Large intestine (tissue), 3 donors: ENCODE measurements at regions not wholly inside any gene's neighbourhood (a gene's known extent, or its start where the extent isn't known, plus 50 kb on each side); places are given as distances from the start of the nearest gene placed in this dataset.

ENCODE experiments used
- DNase-seq, 2 donors: peaks; one replicate each; pipeline versions ENCODE4 v3.0.0 to v3.0.0-alpha.2; 2013
- H3K27ac ChIP-seq: one replicate; pipeline ENCODE4 v1.5.1; 2013; ENCODE audit warnings: low read length
- H3K27me3 ChIP-seq: 2 replicates; pipeline ENCODE4 v1.6.1; 2013; ENCODE audit warnings: low read length; ENCODE audit not compliant: control insufficient read depth, insufficient read depth
- H3K36me3 ChIP-seq: 2 replicates; pipeline ENCODE4 v1.6.1; 2013; ENCODE audit warnings: low read length; ENCODE audit not compliant: control insufficient read depth, insufficient read depth
- H3K4me1 ChIP-seq: one replicate; pipeline ENCODE4 v1.6.1; 2013; ENCODE audit warnings: low read length; ENCODE audit not compliant: control insufficient read depth, insufficient read depth
- H3K4me3 ChIP-seq: one replicate; pipeline ENCODE4 v1.5.1; 2013; ENCODE audit warnings: low read length
- H3K9me3 ChIP-seq: one replicate; pipeline ENCODE4 v1.6.1; 2013; ENCODE audit warnings: mild to moderate bottlenecking, low read depth, low read length, moderate library complexity; ENCODE audit not compliant: control insufficient read depth
- WGBS: methylation state at CpG from one replicate; pipeline ENCODE4 v1.1.5; 2013; ENCODE audit warnings: low lambda C conversion rate; ENCODE audit not compliant: insufficient coverage; 5-methylcytosine and 5-hydroxymethylcytosine counted together

GRCh38 chr12:53816360-53817020 lies 64.7 kb upstream of the CISTR start:
- Histone ChIP-seq H3K36me3 (no peaks in the 10 kb centered on the region), H3K4me3 (no peak overlapping the region), H3K9me3 (no peaks in the 10 kb centered on the region), H3K4me1 (no peaks in the 10 kb centered on the region), H3K27ac (no peak overlapping the region), H3K27me3 (peaks cover 60% of the 10 kb centered on the region)
- no peak for DNase-seq
- no CpG with 5 or more reads among the region's 4 CpGs for WGBS

GRCh38 chr12:53817021-53817389 lies 65.2 kb upstream of the CISTR start:
- Histone ChIP-seq H3K4me3 (no peak overlapping the region), H3K9me3 (no peaks in the 10 kb centered on the region), H3K27me3 (peaks cover 56% of the 10 kb centered on the region), H3K4me1 (no peaks in the 10 kb centered on the region), H3K27ac (no peak overlapping the region), H3K36me3 (no peaks in the 10 kb centered on the region)
- DNase-seq: no peak

GRCh38 chr12:53820514-53821306 lies 68.9 kb upstream of the CISTR start:
- H3K36me3 ChIP-seq: no peaks in the 10 kb centered on the region
- peaks cover 52% of the 10 kb centered on the region for H3K27me3 ChIP-seq
- WGBS: 80% methylated on average over 1 of the region's 3 CpGs
- no peak overlapping the region for H3K4me3 ChIP-seq
- no peaks in the 10 kb centered on the region for H3K4me1 ChIP-seq
- H3K27ac ChIP-seq: no peak overlapping the region
- H3K9me3 ChIP-seq: no peaks in the 10 kb centered on the region
- DNase-seq: no peak

GRCh38 chr12:53824001-53824712 lies 72.4 kb upstream of the CISTR start:
- H3K36me3 ChIP-seq: no peaks in the 10 kb centered on the region
- WGBS: 87% methylated on average over 3 of the region's 9 CpGs
- peaks cover 38% of the 10 kb centered on the region for H3K27me3 ChIP-seq
- H3K9me3 ChIP-seq: no peaks in the 10 kb centered on the region
- H3K4me3 ChIP-seq: no peak overlapping the region
- DNase-seq: no peak
- no peak overlapping the region for H3K27ac ChIP-seq
- H3K4me1 ChIP-seq: no peaks in the 10 kb centered on the region

- H3K27me3 ChIP-seq: peaks cover 31% of the 10 kb centered on the region
- H3K27ac ChIP-seq: no peak overlapping the region
These were observed 73.7 kb upstream of the CISTR start for GRCh38 chr12:53825246-53826081.

GRCh38 chr12:53827306-53827705 lies 75.5 kb upstream of the CISTR start:
- Histone ChIP-seq H3K36me3 (no peaks in the 10 kb centered on the region), H3K4me1 (no peaks in the 10 kb centered on the region), H3K9me3 (no peaks in the 10 kb centered on the region), H3K27ac (no peak overlapping the region), H3K4me3 (no peak overlapping the region), H3K27me3 (peaks cover 27% of the 10 kb centered on the region)
- no peak for DNase-seq

More at GRCh38 chr12:53825246-53826081, 73.7 kb upstream of the CISTR start:
- Histone ChIP-seq H3K36me3 (no peaks in the 10 kb centered on the region), H3K9me3 (no peaks in the 10 kb centered on the region), H3K4me1 (no peaks in the 10 kb centered on the region), H3K4me3 (no peak overlapping the region)
- no peak for DNase-seq
- WGBS: 90% methylated on average over 2 of the region's 8 CpGs

- Histone ChIP-seq H3K36me3 (no peaks in the 10 kb centered on the region), H3K27me3 (peaks cover 32% of the 10 kb centered on the region), H3K27ac (no peak overlapping the region), H3K4me1 (no peaks in the 10 kb centered on the region), H3K9me3 (no peaks in the 10 kb centered on the region), H3K4me3 (no peak overlapping the region)
- WGBS: no CpG with 5 or more reads among the region's 2 CpGs
- no peak for DNase-seq
These were observed 76.8 kb upstream of the CISTR start for GRCh38 chr12:53828598-53828997.

GRCh38 chr12:53829130-53829819 lies 77.5 kb upstream of the CISTR start:
- no peak for DNase-seq
- WGBS: 80% methylated on average over 1 of the region's 3 CpGs
- H3K27ac ChIP-seq: no peak overlapping the region
- H3K4me1 ChIP-seq: no peaks in the 10 kb centered on the region
- H3K4me3 ChIP-seq: no peak overlapping the region
- H3K36me3 ChIP-seq: no peaks in the 10 kb centered on the region
- peaks cover 32% of the 10 kb centered on the region for H3K27me3 ChIP-seq
- no peaks in the 10 kb centered on the region for H3K9me3 ChIP-seq

GRCh38 chr12:53830631-53831030 lies 78.9 kb upstream of the CISTR start:
- 80% methylated on average over 1 of the region's 5 CpGs for WGBS
- H3K4me1 ChIP-seq: no peaks in the 10 kb centered on the region
- no peak overlapping the region for H3K27ac ChIP-seq
- H3K9me3 ChIP-seq: no peaks in the 10 kb centered on the region
- no peaks in the 10 kb centered on the region for H3K36me3 ChIP-seq
- H3K27me3 ChIP-seq: peaks cover 31% of the 10 kb centered on the region
- no peak overlapping the region for H3K4me3 ChIP-seq
- no peak for DNase-seq
